ENCODE measurements at regions not wholly inside any gene's neighbourhood (a gene's known extent, or its start where the extent isn't known, plus 50 kb on each side); places are given as distances from the start of the nearest gene placed in this dataset.

GRCh38 chr4:26161030-26161824 is 159.6 kb upstream of the RBPJ start:
- 63% methylated on average over 5 of the region's 5 CpGs for WGBS (ENCODE audit: low lambda C conversion rate, missing lambda C conversion rate)
- H4K20me1 ChIP-seq (ENCODE audit: insufficient read depth, poor library complexity, severe bottlenecking), result no peaks in the 10 kb centered on the region
- DNase-seq (ENCODE audit: low spot score), result no peak
- H3K4me3 ChIP-seq, result no peak overlapping the region
- TF ChIP-seq CTCF (IDR thresholded peaks at IDR 0.05; ENCODE audit: poor library complexity) (peak; percentile 39), EZH2 (IDR thresholded peaks at IDR 0.05; ENCODE audit: borderline replicate concordance) (no peak)
- H2AFZ ChIP-seq, result no peak overlapping the region
- H3K4me1 ChIP-seq (ENCODE audit: insufficient read depth), result no peaks in the 10 kb centered on the region
- H3K27ac ChIP-seq, result no peak overlapping the region
- no peak overlapping the region for H3K4me2 ChIP-seq
- no peaks in the 10 kb centered on the region for H3K9me2 ChIP-seq (replicated peaks; ENCODE audit: insufficient read depth)
- no peaks in the 10 kb centered on the region for H3K79me2 ChIP-seq
- no peaks in the 10 kb centered on the region for H3K9me3 ChIP-seq (ENCODE audit: low read depth)
- H3K36me3 ChIP-seq (replicated peaks; ENCODE audit: insufficient read depth, low read depth), result no peaks in the 10 kb centered on the region
- no peaks in the 10 kb centered on the region for H3K27me3 ChIP-seq

- no peak overlapping the region for H2AFZ ChIP-seq
- no peaks in the 10 kb centered on the region for H3K9me3 ChIP-seq (ENCODE audit: low read depth)
- no peaks in the 10 kb centered on the region for H3K9me2 ChIP-seq (replicated peaks; ENCODE audit: insufficient read depth)
- TF ChIP-seq CTCF (IDR thresholded peaks at IDR 0.05; ENCODE audit: poor library complexity), result no peak
- TF ChIP-seq EZH2phosphoT487 (IDR thresholded peaks at IDR 0.05; ENCODE audit: low read depth, severe bottlenecking, unreplicated experiment), result no peak
- no peak for TF ChIP-seq EZH2 (IDR thresholded peaks at IDR 0.05; ENCODE audit: borderline replicate concordance)
- H3K27ac ChIP-seq, result no peak overlapping the region
- no peaks in the 10 kb centered on the region for H3K4me1 ChIP-seq (ENCODE audit: insufficient read depth)
- H3K36me3 ChIP-seq (replicated peaks; ENCODE audit: insufficient read depth, low read depth), result no peaks in the 10 kb centered on the region
- DNase-seq (ENCODE audit: low spot score), result no peak
- H3K27me3 ChIP-seq, result no peaks in the 10 kb centered on the region
- no peak overlapping the region for H3K4me2 ChIP-seq
- H3K79me2 ChIP-seq, result no peaks in the 10 kb centered on the region
- WGBS (ENCODE audit: low lambda C conversion rate, missing lambda C conversion rate), result 96% methylated on average over 4 of the region's 4 CpGs
- no peak overlapping the region for H3K4me3 ChIP-seq
- H4K20me1 ChIP-seq (ENCODE audit: insufficient read depth, poor library complexity, severe bottlenecking), result no peaks in the 10 kb centered on the region
These were observed 158.7 kb upstream of the RBPJ start for GRCh38 chr4:26162101-26162500.

- Histone ChIP-seq H2AFZ (no peak overlapping the region), H3K4me1 (ENCODE audit: insufficient read depth) (no peaks in the 10 kb centered on the region), H3K27me3 (no peaks in the 10 kb centered on the region), H3K9me3 (ENCODE audit: low read depth) (no peaks in the 10 kb centered on the region), H3K27ac (peak overlapping the region; percentile 10), H3K36me3 (replicated peaks; ENCODE audit: insufficient read depth, low read depth) (no peaks in the 10 kb centered on the region), H3K4me3 (no peak overlapping the region), H4K20me1 (ENCODE audit: insufficient read depth, poor library complexity, severe bottlenecking) (no peaks in the 10 kb centered on the region), H3K79me2 (no peaks in the 10 kb centered on the region), H3K9me2 (replicated peaks; ENCODE audit: insufficient read depth) (no peaks in the 10 kb centered on the region), H3K4me2 (no peak overlapping the region)
- TF ChIP-seq EZH2 (IDR thresholded peaks at IDR 0.05; ENCODE audit: borderline replicate concordance) (no peak), EZH2phosphoT487 (IDR thresholded peaks at IDR 0.05; ENCODE audit: low read depth, severe bottlenecking, unreplicated experiment) (no peak), CTCF (IDR thresholded peaks at IDR 0.05; ENCODE audit: poor library complexity) (no peak)
- WGBS (ENCODE audit: low lambda C conversion rate, missing lambda C conversion rate), result 36% methylated on average over 9 of the region's 9 CpGs
- no peak for DNase-seq (ENCODE audit: low spot score)
These were observed 157.1 kb upstream of the RBPJ start for GRCh38 chr4:26163425-26164362.

All from hepatocyte (in vitro differentiated cells).